ENCODE measurements at regions not wholly inside any gene's neighbourhood (a gene's known extent, or its start where the extent isn't known, plus 50 kb on each side); places are given as distances from the start of the nearest gene placed in this dataset.

DNA sequence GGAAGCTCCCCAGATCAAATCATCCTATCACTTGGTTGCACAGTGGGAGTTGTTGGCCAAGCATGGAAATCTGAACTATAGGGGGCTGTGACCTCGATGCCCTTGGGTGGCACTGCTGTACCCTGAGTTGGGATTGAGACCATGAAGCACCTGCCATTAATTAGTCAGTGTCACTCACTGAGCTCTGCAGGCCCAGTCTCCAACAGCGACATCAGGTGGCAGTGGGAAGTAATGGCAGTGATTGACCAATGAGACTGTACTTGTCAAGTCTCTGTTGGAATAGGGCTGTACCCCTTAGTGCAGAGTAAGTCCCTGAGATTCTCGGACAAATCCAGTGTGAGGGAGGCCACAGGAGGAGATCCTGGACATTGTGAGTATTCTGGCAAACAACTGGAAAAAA is 118.0 kb upstream of the RPL38 start:
- TF ChIP-seq, protein P1, sequence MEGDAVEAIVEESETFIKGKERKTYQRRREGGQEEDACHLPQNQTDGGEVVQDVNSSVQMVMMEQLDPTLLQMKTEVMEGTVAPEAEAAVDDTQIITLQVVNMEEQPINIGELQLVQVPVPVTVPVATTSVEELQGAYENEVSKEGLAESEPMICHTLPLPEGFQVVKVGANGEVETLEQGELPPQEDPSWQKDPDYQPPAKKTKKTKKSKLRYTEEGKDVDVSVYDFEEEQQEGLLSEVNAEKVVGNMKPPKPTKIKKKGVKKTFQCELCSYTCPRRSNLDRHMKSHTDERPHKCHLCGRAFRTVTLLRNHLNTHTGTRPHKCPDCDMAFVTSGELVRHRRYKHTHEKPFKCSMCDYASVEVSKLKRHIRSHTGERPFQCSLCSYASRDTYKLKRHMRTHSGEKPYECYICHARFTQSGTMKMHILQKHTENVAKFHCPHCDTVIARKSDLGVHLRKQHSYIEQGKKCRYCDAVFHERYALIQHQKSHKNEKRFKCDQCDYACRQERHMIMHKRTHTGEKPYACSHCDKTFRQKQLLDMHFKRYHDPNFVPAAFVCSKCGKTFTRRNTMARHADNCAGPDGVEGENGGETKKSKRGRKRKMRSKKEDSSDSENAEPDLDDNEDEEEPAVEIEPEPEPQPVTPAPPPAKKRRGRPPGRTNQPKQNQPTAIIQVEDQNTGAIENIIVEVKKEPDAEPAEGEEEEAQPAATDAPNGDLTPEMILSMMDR (IDR thresholded peaks at IDR 0.05), result peak in 1 of 4 donors; percentile 5
- no peak for TF ChIP-seq POLR2A (IDR thresholded peaks at IDR 0.05)

Data from right lobe of liver (tissue), 4 donors.